HCT116 (cell line): ENCODE measurements at regions not wholly inside any gene's neighbourhood (a gene's known extent, or its start where the extent isn't known, plus 50 kb on each side); places are given as distances from the start of the nearest gene placed in this dataset.

ENCODE experiments used
- ATAC-seq: fragments of 200-7000 bp; cut with Tn5 transposase; 2 replicates; pipeline ENCODE4 v1.9.1; 2020; ENCODE audit warnings: mild to moderate bottlenecking, moderate library complexity
- BruUV-seq: library from RNA; stranded (reverse); fragments of 400-500 nt; replicated peaks from 2 replicates; lab custom pipeline; 2021; lab: Mats Ljungman, UMichigan
- CTCF ChIA-PET: fragments of 300-600 bp; sonication (Branson Sonifier 250); formaldehyde crosslinking; loops from one replicate; lab custom pipeline; 2021; ENCODE audit warnings: antibody characterized with exemption; lab: Charles Lee
- POLR2A ChIA-PET: fragments of 300-600, 350-600 bp; sonication (Branson Sonifier 250); formaldehyde crosslinking; loops from one replicate; lab custom pipeline; 2021; ENCODE audit warnings: antibody characterized with exemption; lab: Charles Lee
- RAD21 ChIA-PET, 2 experiments: fragments of 300-600 bp; sonication (Branson Sonifier 250); formaldehyde crosslinking; loops; one replicate each; lab custom pipeline; 2023; ENCODE audit warnings: low total read pairs in 2 of 2; ENCODE audit not compliant: uncharacterized antibody in 2 of 2, unreplicated experiment in 2 of 2, low non-redundant PET in 1 of 2; lab: Charles Lee
- DNase-seq: peaks from one replicate; pipeline ENCODE4 v3.0.0-alpha.2; 2010; ENCODE audit warnings: low read depth, low spot score
- H2AFZ ChIP-seq: fragments of 200-600 bp; shearing (Covaris generic), sonication (generic); 2 replicates; pipeline ENCODE4 v1.6.1; 2017; ENCODE audit warnings: low read depth, mixed run types, mixed read lengths, antibody characterized with exemption, low read length; ENCODE audit not compliant: poor library complexity, severe bottlenecking
- H3K27ac ChIP-seq: 2 replicates; pipeline ENCODE4 v1.5.1; 2012; ENCODE audit warnings: low read depth, low read length
- H3K27me3 ChIP-seq: fragments of 200-600 bp; sonication (generic); 2 replicates; pipeline ENCODE4 v1.6.1; 2016; ENCODE audit warnings: mixed run types, low read length, mixed read lengths; ENCODE audit not compliant: insufficient read depth
- H3K36me3 ChIP-seq, 2 experiments: fragments of 200-500 bp in 1 of 2; fragments of 200-600 bp in 1 of 2; sonication (Bioruptor generic) in 1 of 2; sonication (generic) in 1 of 2; 2 replicates each; pipeline versions ENCODE4 v1.5.1 to v1.6.1; 2014 to 2016; ENCODE audit warnings: low read length in 2 of 2, inconsistent platforms in 1 of 2, mixed read lengths in 1 of 2, mixed run types in 1 of 2; ENCODE audit not compliant: insufficient read depth in 2 of 2, control insufficient read depth in 1 of 2
- H3K4me1 ChIP-seq, 2 experiments: fragments of 200-600 bp in 1 of 2; sonication (generic) in 1 of 2; 2 replicates each; pipeline versions ENCODE4 v1.5.1 to v1.6.1; 2012 to 2017; ENCODE audit warnings: low read length in 2 of 2, inconsistent platforms in 1 of 2, mild to moderate bottlenecking in 1 of 2, mixed read lengths in 1 of 2, mixed run types in 1 of 2, moderate library complexity in 1 of 2; ENCODE audit not compliant: insufficient read depth in 2 of 2, control insufficient read depth in 1 of 2
- H3K4me2 ChIP-seq: fragments of 200-600 bp; sonication (generic); 2 replicates; pipeline ENCODE4 v1.6.1; 2017; ENCODE audit warnings: mixed run types, low read length, mixed read lengths
- H3K4me3 ChIP-seq, 2 experiments: fragments of 200-600 bp in 1 of 2; sonication (generic) in 1 of 2; replicated peaks in 1 of 2; 2 replicates each; pipeline ENCODE4 v1.5.1; 2011 to 2016; ENCODE audit warnings: low read length in 2 of 2, control low read depth in 1 of 2, low read depth in 1 of 2, mild to moderate bottlenecking in 1 of 2, mixed read lengths in 1 of 2, mixed run types in 1 of 2
- H3K79me2 ChIP-seq: fragments of 200-600 bp; sonication (generic); 2 replicates; pipeline ENCODE4 v1.6.1; 2017; ENCODE audit warnings: mild to moderate bottlenecking, mixed run types, low read length, moderate library complexity, mixed read lengths; ENCODE audit not compliant: insufficient read depth
- H3K9ac ChIP-seq: fragments of 200-600 bp; sonication (generic); 2 replicates; pipeline ENCODE4 v1.6.1; 2016; ENCODE audit warnings: low read length, mixed read lengths
- H3K9me2 ChIP-seq: fragments of 200-600 bp; sonication (generic), shearing (Covaris generic); 2 replicates; pipeline ENCODE4 v1.6.1; 2017; ENCODE audit warnings: mixed run types, mild to moderate bottlenecking, moderate library complexity; ENCODE audit not compliant: insufficient read depth
- H3K9me3 ChIP-seq, 2 experiments: fragments of 200-500 bp in 1 of 2; fragments of 200-600 bp in 1 of 2; sonication (Bioruptor generic) in 1 of 2; sonication (generic) in 1 of 2; 2 replicates each; pipeline ENCODE4 v1.6.1; 2014 to 2017; ENCODE audit warnings: low read length in 2 of 2, mixed read lengths in 2 of 2, inconsistent platforms in 1 of 2, low read depth in 1 of 2, mild to moderate bottlenecking in 1 of 2, mixed run types in 1 of 2, moderate library complexity in 1 of 2; ENCODE audit not compliant: control insufficient read depth in 1 of 2, insufficient read depth in 1 of 2
- H4K20me1 ChIP-seq: fragments of 200-600 bp; sonication (generic), shearing (Covaris generic); 2 replicates; pipeline ENCODE4 v1.6.1; 2017; ENCODE audit warnings: mixed run types, mild to moderate bottlenecking, moderate library complexity; ENCODE audit not compliant: insufficient read depth
- ATF3 ChIP-seq: IDR thresholded peaks from 2 replicates; pipeline ENCODE4 v1.6.1; 2012
- CBX3 ChIP-seq: IDR thresholded peaks from 2 replicates; pipeline ENCODE4 v1.6.1; 2012; ENCODE audit warnings: low read depth
- CTCF ChIP-seq, 3 experiments: fragments of 200-600 bp in 1 of 3; sonication (generic) in 1 of 3; IDR thresholded peaks in 2 of 3; conservative IDR thresholded peaks in 1 of 3; 2 replicates each; pipeline ENCODE4 v1.5.1; 2012 to 2017; ENCODE audit warnings: low read depth in 2 of 3, low read length in 2 of 3, antibody characterized with exemption in 1 of 3, borderline replicate concordance in 1 of 3, control low read depth in 1 of 3, mild to moderate bottlenecking in 1 of 3, mixed read lengths in 1 of 3, mixed run types in 1 of 3, moderate library complexity in 1 of 3; ENCODE audit not compliant: insufficient read depth in 1 of 3
- EZH2 ChIP-seq: fragments of 200-600 bp; sonication (generic); IDR thresholded peaks from 2 replicates; pipeline ENCODE4 v1.6.1; 2017; ENCODE audit warnings: antibody characterized with exemption, mixed run types
- POLR2AphosphoS5 ChIP-seq: IDR thresholded peaks from 2 replicates; pipeline ENCODE4 v1.6.1; 2011; ENCODE audit warnings: mild to moderate bottlenecking, low read depth, low read length, moderate library complexity
- RAD21 ChIP-seq: IDR thresholded peaks from 2 replicates; pipeline ENCODE4 v1.6.1; 2012; ENCODE audit warnings: low read depth, mild to moderate bottlenecking
- SIN3A ChIP-seq: IDR thresholded peaks from 2 replicates; pipeline ENCODE4 v1.6.1; 2012; ENCODE audit warnings: low read depth
- TCF7L2 ChIP-seq: IDR thresholded peaks from 2 replicates; pipeline ENCODE4 v1.7.0; 2011; ENCODE audit warnings: borderline replicate concordance, inconsistent platforms; ENCODE audit not compliant: insufficient read depth, insufficient read length; ENCODE audit errors: extremely low read depth
- YY1 ChIP-seq: IDR thresholded peaks from 2 replicates; pipeline ENCODE4 v1.6.1; 2011; ENCODE audit warnings: low read length, low read depth, moderate library complexity, mild to moderate bottlenecking; ENCODE audit not compliant: insufficient replicate concordance; ENCODE audit errors: extremely low read depth
- ZBTB33 ChIP-seq: IDR thresholded peaks from 2 replicates; pipeline ENCODE4 v1.6.1; 2011; ENCODE audit warnings: mild to moderate bottlenecking, low read length, moderate library complexity; ENCODE audit not compliant: insufficient replicate concordance; ENCODE audit errors: extremely low read depth
- ZFX ChIP-seq: fragments of 450-650 bp; IDR thresholded peaks from 2 replicates; pipeline ENCODE4 v1.6.1; 2017
- intact Hi-C: fragments of 100-400 bp; cut with micrococcal nuclease; formaldehyde crosslinking; loops from 2 replicates; pipeline ENCODE4 v1.10.0; 2022

- Histone ChIP-seq H3K4me3 (no peak overlapping the region), H3K9me3 (no peaks in the 10 kb centered on the region), H3K27me3 (no peaks in the 10 kb centered on the region), H4K20me1 (no peaks in the 10 kb centered on the region), H3K4me2 (no peak overlapping the region), H2AFZ (no peak overlapping the region), H3K36me3 (no peaks in the 10 kb centered on the region), H3K79me2 (no peaks in the 10 kb centered on the region), H3K4me1 (no peaks in the 10 kb centered on the region)
- BruUV-seq, result no TSS peak
- DNase-seq (peak; percentile 24), ATAC-seq (peak; percentile 68; the same call in 1 of the 2 replicates)
- POLR2A ChIA-PET, result no interaction called here
- TF ChIP-seq ATF3 (no peak), CTCF (IDR thresholded peaks at IDR 0.05 in 2 of 3, conservative IDR thresholded peaks at IDR 0.05 in 1 of 3; ENCODE audit: borderline replicate concordance in 1 of 3, insufficient read depth in 1 of 3, low read depth in 2 of 3, low read length in 2 of 3) (peak; percentile 31 to 78 (median 57); a peak in 5 of 6 replicates), RAD21 (peak; percentile 91)
- TF ChIP-seq, all 23 proteins: peak for 2
- no peaks in the 10 kb centered on the region for H3K9me2 ChIP-seq
- H3K27ac ChIP-seq, result no peak overlapping the region
- no peak overlapping the region for H3K9ac ChIP-seq
- ChIA-PET CTCF (interaction anchor here (1.5 to 2.0 kb wide), 3 partner anchors 339 to 767 kb away, joined by 4 to 11 read pairs (median 10); no protein-coding TSS in a partner anchor), RAD21 (no interaction called here)
- intact Hi-C loops, result loop anchor here (1.0 to 10.0 kb wide), 6 partner anchors 257 to 1003 kb away; no protein-coding TSS in a partner anchor
Measured at GRCh38 chr2:228657807-228658402, 476.4 kb upstream of the SPHKAP start.

GRCh38 chr2:228655331-228655730 lies 473.8 kb upstream of the SPHKAP start:
- H3K4me3 ChIP-seq, result no peak overlapping the region
- DNase-seq (no peak), ATAC-seq (no peak)
- intact Hi-C loops, result loop anchor here (10.0 kb wide), 1 partner anchor 1001 kb away; no protein-coding TSS in a partner anchor
- POLR2A ChIA-PET, result no interaction called here
- no peak overlapping the region for H3K4me2 ChIP-seq
- no peaks in the 10 kb centered on the region for H3K79me2 ChIP-seq
- H2AFZ ChIP-seq, result no peak overlapping the region
- H3K27me3 ChIP-seq, result no peaks in the 10 kb centered on the region
- BruUV-seq, result no TSS peak
- no peaks in the 10 kb centered on the region for H3K9me2 ChIP-seq
- no peaks in the 10 kb centered on the region for H3K4me1 ChIP-seq
- no peaks in the 10 kb centered on the region for H3K36me3 ChIP-seq
- CTCF ChIA-PET, result no interaction called here
- RAD21 ChIA-PET, result no interaction called here
- no peak overlapping the region for H3K27ac ChIP-seq
- no peak overlapping the region for H3K9ac ChIP-seq
- H3K9me3 ChIP-seq, result no peaks in the 10 kb centered on the region
- H4K20me1 ChIP-seq, result no peaks in the 10 kb centered on the region
- no peak for TF ChIP-seq POLR2AphosphoS5
- TF ChIP-seq SIN3A, result no peak
- TF ChIP-seq CBX3, result no peak
- TF ChIP-seq YY1, result no peak
- TF ChIP-seq ZBTB33, result no peak
- TF ChIP-seq TCF7L2, result no peak
- no peak for TF ChIP-seq ATF3
- no peak for TF ChIP-seq ZFX
- no peak for TF ChIP-seq EZH2
